CD14-positive monocyte (primary cell): ENCODE measurements at regions not wholly inside any gene's neighbourhood (a gene's known extent, or its start where the extent isn't known, plus 50 kb on each side); places are given as distances from the start of the nearest gene placed in this dataset.

Experiments used
- DNase-seq, 3 donors: peaks; one replicate each; pipeline ENCODE4 v3.0.0-alpha.2; 2011 to 2022
- H2AFZ ChIP-seq: 2 replicates; pipeline ENCODE4 v1.6.0; 2012; ENCODE audit warnings: mild to moderate bottlenecking, low read depth, low read length, inconsistent platforms; ENCODE audit not compliant: insufficient read depth, poor library complexity, severe bottlenecking
- H3K27ac ChIP-seq, 2 donors: 1 replicate in 1 of 2; 2 replicates in 1 of 2; pipeline ENCODE4 v1.5.1; 2012 to 2013; ENCODE audit warnings: low read length in 2 of 2, control low read depth in 1 of 2, inconsistent platforms in 1 of 2, low read depth in 1 of 2, mild to moderate bottlenecking in 1 of 2
- H3K27me3 ChIP-seq, 2 donors: one replicate each; pipeline versions ENCODE4 v1.6.0 to v1.6.1; 2011 to 2013; ENCODE audit warnings: low read length in 2 of 2; ENCODE audit not compliant: control insufficient read depth in 2 of 2, insufficient read depth in 2 of 2
- H3K36me3 ChIP-seq, 2 donors: replicated peaks in 1 of 2; 1 replicate in 1 of 2; 2 replicates in 1 of 2; pipeline versions ENCODE4 v1.5.1 to v1.6.1; 2012 to 2013; ENCODE audit warnings: low read length in 2 of 2, control low read depth in 1 of 2, inconsistent platforms in 1 of 2, mild to moderate bottlenecking in 1 of 2; ENCODE audit not compliant: insufficient read depth in 2 of 2, control insufficient read depth in 1 of 2
- H3K4me1 ChIP-seq, 2 donors: 1 replicate in 1 of 2; 2 replicates in 1 of 2; pipeline versions ENCODE4 v1.5.1 to v1.6.1; 2012 to 2013; ENCODE audit warnings: low read length in 2 of 2, control low read depth in 1 of 2, inconsistent platforms in 1 of 2, mild to moderate bottlenecking in 1 of 2, moderate library complexity in 1 of 2; ENCODE audit not compliant: insufficient read depth in 2 of 2, control insufficient read depth in 1 of 2
- H3K4me2 ChIP-seq: replicated peaks from 2 replicates; pipeline ENCODE3; 2012; ENCODE audit warnings: low read length, moderate library complexity, mild to moderate bottlenecking; ENCODE audit not compliant: poor library complexity, severe bottlenecking; ENCODE audit errors: extremely low read depth
- H3K4me3 ChIP-seq, 3 experiments: fragments of 200-600 bp in 1 of 3; sonication (generic) in 1 of 3; replicated peaks in 1 of 3; 1 replicate in 2 of 3; 2 replicates in 1 of 3; pipeline ENCODE4 v1.5.1; 2011 to 2013; ENCODE audit warnings: low read length in 3 of 3, mild to moderate bottlenecking in 3 of 3, control low read depth in 2 of 3, low read depth in 2 of 3, inconsistent platforms in 1 of 3, moderate library complexity in 1 of 3
- H3K79me2 ChIP-seq: 2 replicates; pipeline ENCODE4 v1.6.0; 2012; ENCODE audit warnings: mild to moderate bottlenecking, control low read depth, inconsistent platforms, low read length, moderate library complexity; ENCODE audit not compliant: insufficient read depth
- H3K9ac ChIP-seq: 2 replicates; pipeline ENCODE4 v1.6.0; 2017; ENCODE audit warnings: low read length, mild to moderate bottlenecking; ENCODE audit not compliant: insufficient read depth, poor library complexity, severe bottlenecking
- H3K9me3 ChIP-seq, 2 donors: replicated peaks in 1 of 2; 1 replicate in 1 of 2; 2 replicates in 1 of 2; pipeline versions ENCODE4 v1.5.1 to v1.6.1; 2012 to 2013; ENCODE audit warnings: low read length in 2 of 2, control low read depth in 1 of 2; ENCODE audit not compliant: control insufficient read depth in 1 of 2, insufficient read depth in 1 of 2
- H4K20me1 ChIP-seq: 2 replicates; pipeline ENCODE4 v1.6.0; 2012; ENCODE audit warnings: mild to moderate bottlenecking, low read length, control low read depth, moderate library complexity; ENCODE audit not compliant: insufficient read depth
- H3K27ac Mint-ChIP-seq, 7 donors: one replicate each; pipeline ENCODE4 v1.8.0; 2020; ENCODE audit warnings: mild to moderate bottlenecking in 7 of 7, mixed read lengths in 7 of 7, moderate library complexity in 6 of 7, inconsistent platforms in 2 of 7
- H3K27me3 Mint-ChIP-seq, 3 donors: one replicate each; pipeline ENCODE4 v1.8.0; 2021 to 2022; ENCODE audit warnings: low read depth in 3 of 3, mild to moderate bottlenecking in 3 of 3, mixed read lengths in 3 of 3, moderate library complexity in 3 of 3, inconsistent platforms in 1 of 3
- H3K36me3 Mint-ChIP-seq, 2 donors: one replicate each; pipeline ENCODE4 v1.8.0; 2020; ENCODE audit warnings: mixed read lengths in 2 of 2, inconsistent platforms in 1 of 2, mild to moderate bottlenecking in 1 of 2
- H3K4me1 Mint-ChIP-seq: one replicate; pipeline ENCODE4 v1.8.0; 2020; ENCODE audit warnings: mild to moderate bottlenecking, mixed read lengths
- H3K4me3 Mint-ChIP-seq, 2 donors: one replicate each; pipeline ENCODE4 v1.8.0; 2020; ENCODE audit warnings: mild to moderate bottlenecking in 2 of 2, mixed read lengths in 2 of 2, moderate library complexity in 1 of 2
- H3K9me3 Mint-ChIP-seq, 7 donors: one replicate each; pipeline ENCODE4 v1.8.0; 2020 to 2022; ENCODE audit warnings: mixed read lengths in 7 of 7, mild to moderate bottlenecking in 6 of 7, moderate library complexity in 6 of 7, inconsistent platforms in 2 of 7
- CTCF ChIP-seq: fragments of 200-600 bp; IDR thresholded peaks from one replicate; pipeline ENCODE4 v1.8.0; 2022; ENCODE audit warnings: antibody characterized with exemption, mild to moderate bottlenecking
- WGBS: methylation state at CpG from one replicate; pipeline ENCODE4 v1.1.5; 2013; ENCODE audit warnings: missing lambda C conversion rate; ENCODE audit not compliant: insufficient coverage; 5-methylcytosine and 5-hydroxymethylcytosine counted together
- intact Hi-C, 2 donors: fragments of 100-400 bp; cut with micrococcal nuclease; formaldehyde crosslinking; loops; one replicate each; pipeline versions ENCODE4 v1.15.0 to v1.15.1; 2023

GRCh38 chr2:146986161-146986560 lies 858.7 kb upstream of the ACVR2A start:
- Histone ChIP-seq H3K4me3 (no peak overlapping the region), H3K79me2 (no peaks in the 10 kb centered on the region), H3K4me2 (no peak overlapping the region), H3K27ac (no peak overlapping the region), H3K4me1 (no peaks in the 10 kb centered on the region), H3K36me3 (no peaks in the 10 kb centered on the region), H2AFZ (no peak overlapping the region), H3K9me3 (peaks cover 0 to under 1% of the 10 kb centered on the region in 2 donors), H3K9ac (no peak overlapping the region), H4K20me1 (no peaks in the 10 kb centered on the region), H3K27me3 (no peaks in the 10 kb centered on the region)
- Mint-ChIP-seq H3K9me3 (peaks cover 0 to 4% (median 3%) of the 10 kb centered on the region in 7 donors), H3K4me1 (no peaks in the 10 kb centered on the region), H3K36me3 (no peaks in the 10 kb centered on the region), H3K27me3 (no peaks in the 10 kb centered on the region), H3K4me3 (no peak overlapping the region), H3K27ac (no peak overlapping the region)
- intact Hi-C loops: no loop called here
- TF ChIP-seq CTCF: no peak
- WGBS: 36% methylated on average over 3 of the region's 4 CpGs
- DNase-seq: no peak

GRCh38 chr2:146985753-146986152 lies 859.1 kb upstream of the ACVR2A start:
- Histone ChIP-seq H3K9ac (no peak overlapping the region), H3K4me3 (no peak overlapping the region), H4K20me1 (no peaks in the 10 kb centered on the region), H2AFZ (no peak overlapping the region), H3K9me3 (peaks cover 0 to 3% of the 10 kb centered on the region in 2 donors), H3K4me1 (no peaks in the 10 kb centered on the region), H3K79me2 (no peaks in the 10 kb centered on the region), H3K27ac (no peak overlapping the region), H3K36me3 (no peaks in the 10 kb centered on the region), H3K27me3 (no peaks in the 10 kb centered on the region), H3K4me2 (no peak overlapping the region)
- TF ChIP-seq CTCF: no peak
- Mint-ChIP-seq H3K36me3 (no peaks in the 10 kb centered on the region), H3K4me3 (no peak overlapping the region), H3K9me3 (peaks cover 0 to 8% (median 4%) of the 10 kb centered on the region in 7 donors), H3K27ac (no peak overlapping the region), H3K27me3 (no peaks in the 10 kb centered on the region), H3K4me1 (no peaks in the 10 kb centered on the region)
- DNase-seq: no peak
- intact Hi-C loops: no loop called here
- no CpG with 5 or more reads among the region's 2 CpGs for WGBS
